Kasumi-1 (cell line): ENCODE measurements at regions not wholly inside any gene's neighbourhood (a gene's known extent, or its start where the extent isn't known, plus 50 kb on each side); places are given as distances from the start of the nearest gene placed in this dataset.

Experiments used
- DNase-seq, 2 experiments: peaks; one replicate each; lab custom pipeline; 2025; lab: John Stamatoyannopoulos, UW

DNA sequence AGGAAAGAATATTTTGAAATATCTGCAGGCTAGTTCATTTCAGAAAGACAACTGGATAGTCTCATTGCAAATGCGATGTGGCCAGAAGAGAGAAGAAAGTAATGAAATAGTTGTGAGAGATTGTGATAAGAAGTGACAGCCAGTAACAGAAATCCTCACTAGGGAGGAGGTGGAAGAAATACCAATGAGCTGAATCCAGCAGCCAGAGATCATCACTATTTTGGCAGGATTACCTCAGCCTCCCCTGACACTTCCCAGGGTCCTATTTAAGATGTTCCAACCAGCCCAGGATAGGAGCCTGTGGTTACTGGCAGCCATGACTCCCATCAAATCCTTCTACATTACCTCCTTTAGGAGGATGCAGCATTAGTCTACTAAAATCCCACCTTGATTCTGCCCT, 76.7 kb upstream of the ARHGAP24 start:
- DNase-seq: no peak

DNA sequence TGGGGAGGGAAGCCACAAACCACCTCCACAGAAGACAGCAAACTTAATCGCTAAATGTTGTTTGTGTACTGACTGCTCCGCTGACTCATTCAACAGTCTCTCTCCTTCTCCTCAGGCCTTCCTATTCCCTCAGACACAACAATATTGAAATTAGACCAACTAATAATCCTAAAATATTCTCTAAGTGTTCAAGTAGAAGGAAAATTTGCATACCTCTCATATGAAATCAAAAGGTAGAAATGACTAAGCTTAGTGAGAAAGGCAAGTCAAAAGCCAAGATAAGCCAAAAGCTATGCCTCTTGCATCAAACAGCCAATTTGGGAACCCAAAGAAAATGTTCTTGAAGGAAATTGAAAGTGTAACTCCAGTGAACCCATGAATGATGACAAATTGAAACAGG, 75.7 kb upstream of the ARHGAP24 start:
- no peak for DNase-seq

DNA sequence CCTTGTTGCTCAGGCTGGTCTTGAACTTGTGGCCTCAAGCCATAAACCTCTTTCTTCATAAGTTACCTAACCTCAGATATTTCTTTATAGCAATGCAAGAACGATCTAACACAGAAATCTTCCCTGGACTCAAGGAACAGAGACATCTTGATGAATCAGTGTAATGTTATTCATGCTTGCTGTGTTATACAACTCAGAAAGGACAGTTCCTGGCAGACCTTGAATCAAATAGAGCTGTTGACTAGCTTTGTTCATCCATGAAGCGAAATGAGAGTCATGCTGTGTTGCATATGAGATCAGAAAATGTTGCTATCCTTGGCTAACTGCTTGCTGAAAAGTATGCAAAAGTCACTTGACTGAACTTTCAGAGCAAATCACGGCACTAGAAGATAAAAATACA, 72.6 kb upstream of the ARHGAP24 start:
- DNase-seq: no peak

DNA sequence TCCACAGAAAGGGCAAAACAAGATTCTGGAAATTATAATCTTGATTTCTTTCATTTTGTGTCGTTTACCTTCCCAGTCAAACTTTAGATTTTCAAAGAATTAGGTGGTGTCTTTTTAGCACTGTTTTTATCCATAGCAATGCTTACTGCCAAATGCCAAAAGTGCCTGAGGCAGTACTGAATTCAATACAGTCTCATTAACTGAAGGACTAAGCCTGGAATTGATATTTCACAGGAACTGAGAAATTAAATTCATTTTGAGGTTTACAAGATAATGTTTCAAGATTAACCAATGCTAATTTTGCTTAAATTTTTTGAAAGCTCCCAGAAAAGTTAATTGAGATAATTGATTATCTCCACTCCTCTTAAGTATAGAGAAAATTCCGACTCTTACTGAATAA, 68.8 kb upstream of the ARHGAP24 start:
- no peak for DNase-seq

DNA sequence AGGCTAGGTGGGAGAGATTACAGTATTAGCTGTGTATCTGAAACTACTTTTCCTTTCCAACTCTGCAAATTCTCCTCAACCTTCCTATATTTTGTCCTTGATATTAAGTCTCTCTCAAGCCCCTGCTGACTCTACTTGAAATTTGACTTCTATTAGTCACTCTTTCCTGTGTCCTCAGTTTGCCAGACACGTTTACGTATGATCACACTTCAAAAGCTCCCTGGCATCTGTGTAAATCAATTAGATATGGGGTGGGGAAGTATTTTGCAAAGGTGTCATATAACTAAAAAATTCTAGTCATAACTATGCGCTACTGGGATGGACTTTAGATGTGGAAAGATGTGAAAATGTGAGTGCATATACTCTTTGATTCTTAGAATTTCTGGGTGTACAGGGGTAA, 67.4 kb upstream of the ARHGAP24 start:
- no peak for DNase-seq

DNA sequence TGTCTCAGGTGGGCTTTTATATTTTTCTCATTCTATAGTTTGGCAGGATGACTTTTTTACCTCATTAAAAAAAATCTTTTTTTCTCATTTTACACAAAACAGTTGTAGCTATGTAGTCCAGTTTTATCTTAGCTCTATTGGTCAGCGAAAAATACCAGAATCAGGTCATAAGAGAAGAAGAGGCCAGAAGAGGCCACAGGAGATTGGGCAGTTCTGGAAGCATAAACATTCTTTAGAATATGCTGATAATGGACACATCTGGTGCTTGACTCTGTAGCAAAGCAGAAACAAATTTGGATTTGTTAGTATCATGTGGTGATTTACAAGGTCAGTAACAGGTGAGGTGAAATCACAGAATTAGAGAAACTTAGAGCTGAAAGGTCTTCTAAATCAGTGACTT, 66.6 kb upstream of the ARHGAP24 start:
- DNase-seq: no peak

DNA sequence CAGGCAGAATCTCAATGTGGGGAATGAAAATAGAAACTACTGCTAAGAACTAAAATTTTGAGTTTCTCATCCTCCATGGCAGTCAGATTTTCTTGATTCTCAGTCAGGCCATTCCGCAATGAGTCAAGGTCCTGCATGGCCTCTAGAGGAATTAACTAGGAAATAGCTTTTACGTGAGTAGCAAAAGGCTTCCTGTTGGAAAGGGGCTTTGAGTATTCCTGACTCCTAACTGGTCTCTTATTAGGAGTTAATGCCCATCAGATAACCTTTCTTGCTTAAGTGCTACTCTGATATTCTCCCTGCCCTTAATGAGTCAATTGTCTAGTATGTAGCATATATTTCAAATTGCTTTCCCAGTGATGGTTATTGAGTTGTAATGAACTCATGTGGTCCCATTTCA, 65.7 kb upstream of the ARHGAP24 start:
- no peak for DNase-seq

DNA sequence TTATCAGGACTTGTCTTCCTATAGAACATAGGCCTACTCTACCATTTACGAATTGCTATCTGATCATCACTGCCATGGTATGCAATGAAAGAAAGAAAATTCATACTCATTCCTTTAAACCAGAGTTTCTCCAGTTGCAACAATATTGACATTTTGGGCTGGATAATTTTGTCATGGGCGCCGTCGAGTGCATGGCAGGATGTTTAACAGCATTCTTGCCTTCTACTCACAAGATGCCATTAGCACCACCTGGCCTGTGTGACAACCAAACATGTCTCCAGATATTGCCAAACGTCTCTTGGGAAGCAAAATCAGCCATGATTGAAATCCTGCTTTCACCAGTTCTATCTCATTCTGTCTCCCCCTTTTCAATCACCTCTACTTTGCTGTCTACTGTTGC, 63.6 kb upstream of the ARHGAP24 start:
- no peak for DNase-seq

DNA sequence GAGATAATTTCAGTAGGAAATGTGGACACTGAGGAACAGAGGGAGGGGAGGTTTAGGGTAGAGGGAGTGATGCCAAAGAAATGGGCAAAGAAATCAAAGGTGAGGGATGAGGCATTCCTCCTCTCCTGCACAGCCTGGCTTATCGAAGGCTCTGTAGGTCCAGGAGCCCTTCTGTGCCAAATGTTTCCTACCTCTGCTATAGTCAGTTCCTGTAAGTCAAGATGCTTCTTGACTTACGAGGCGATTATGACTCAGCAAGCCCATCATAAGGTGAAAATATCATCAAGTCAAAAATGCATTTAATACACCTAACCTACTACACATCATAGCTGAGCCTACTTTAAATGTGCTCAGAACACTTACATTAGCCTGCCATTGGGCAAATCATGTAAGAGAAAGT, 60.0 kb upstream of the ARHGAP24 start:
- DNase-seq: no peak

DNA sequence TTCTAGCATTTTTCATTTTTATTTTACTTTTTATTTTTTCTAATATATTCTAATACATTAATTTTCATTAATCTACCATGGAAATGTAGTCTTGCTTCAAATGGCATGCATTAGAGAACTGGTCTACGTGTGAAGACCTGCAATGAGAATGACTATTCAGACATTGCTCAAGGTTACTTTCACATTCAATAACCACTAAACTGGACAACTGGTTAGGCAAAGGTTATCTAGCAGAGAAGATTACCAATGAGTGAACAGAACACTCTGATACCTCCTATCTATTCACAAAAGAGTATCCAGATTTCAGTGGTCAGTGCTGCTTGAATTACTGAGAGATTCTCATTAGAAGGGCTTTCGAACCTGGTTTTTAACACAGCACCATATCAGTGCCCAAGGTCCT, 58.9 kb upstream of the ARHGAP24 start:
- DNase-seq: no peak

DNA sequence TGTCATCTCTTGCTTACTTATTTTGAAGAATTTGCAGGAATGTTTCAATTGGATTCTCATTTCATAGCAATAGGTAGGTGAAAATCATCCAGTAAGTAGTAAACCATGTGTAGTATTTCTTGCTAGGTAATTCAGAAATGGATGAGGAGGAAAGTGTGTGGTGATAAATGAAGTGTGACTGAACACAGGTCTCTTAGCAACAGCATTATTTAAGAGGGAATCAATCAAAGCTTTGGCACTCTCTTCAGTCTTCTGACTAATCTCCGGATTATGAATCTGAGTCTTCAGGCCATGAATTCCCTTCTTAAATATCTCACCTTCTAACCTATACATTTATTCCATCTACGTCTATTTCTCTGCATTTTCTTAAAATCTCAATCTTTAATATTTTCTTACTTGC, 55.8 kb upstream of the ARHGAP24 start:
- DNase-seq: no peak

DNA sequence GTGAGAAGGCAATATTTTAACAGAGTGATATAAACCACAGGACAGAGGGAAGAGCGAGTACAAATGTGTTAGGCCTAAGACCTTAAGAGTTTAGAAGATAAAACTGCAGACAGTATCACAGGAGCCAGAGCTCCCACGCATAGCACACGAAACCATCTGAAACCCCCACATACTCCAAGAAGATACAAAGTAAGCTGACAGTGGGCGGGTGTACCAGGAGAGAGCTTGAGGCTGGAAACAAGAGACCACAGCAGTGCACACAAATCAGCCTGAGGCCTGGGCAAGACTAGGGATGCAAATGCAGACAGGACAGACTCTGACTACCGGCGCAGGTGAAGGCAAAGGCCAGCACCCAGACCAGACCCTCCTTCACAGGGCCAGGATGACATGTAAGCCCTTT, 54.1 kb upstream of the ARHGAP24 start:
- no peak for DNase-seq

DNA sequence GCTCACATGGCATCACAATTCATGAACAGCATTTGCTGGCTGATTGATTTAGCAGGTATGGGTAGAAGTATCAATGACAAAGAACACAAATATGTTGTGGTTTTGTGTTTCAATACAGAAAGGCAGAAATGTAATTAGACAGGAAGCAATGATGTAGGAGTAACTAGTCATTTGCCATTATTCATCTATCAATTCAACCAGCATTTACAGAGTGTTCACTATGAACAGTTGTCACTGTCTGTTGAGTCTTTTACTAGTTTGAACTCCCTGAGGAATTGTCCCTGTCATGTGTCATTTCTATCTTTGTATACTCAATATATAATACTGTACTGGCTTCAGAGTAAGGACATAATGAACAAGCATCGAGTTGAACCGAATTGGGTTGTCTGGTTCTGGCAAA, 51.5 kb upstream of the ARHGAP24 start:
- no peak for DNase-seq
